Fibroblast of skin of abdomen (primary cell): ENCODE measurements at regions not wholly inside any gene's neighbourhood (a gene's known extent, or its start where the extent isn't known, plus 50 kb on each side); places are given as distances from the start of the nearest gene placed in this dataset.
"Not testable (repeated sequence)": the region's sequence is repeated elsewhere in the genome, so short reads cannot be mapped to it uniquely, and the experiment has no call there.

Experiments
- DNase-seq: peaks from one replicate; pipeline ENCODE4 v3.0.0-alpha.2; 2013

- peak; percentile 9 for DNase-seq
Observed at GRCh38 chr15:34650177-34650576, 66.7 kb upstream of the GOLGA8B start.

GRCh38 chr15:34648294-34648631 lies 64.8 kb upstream of the GOLGA8B start:
- no peak for DNase-seq

DNA sequence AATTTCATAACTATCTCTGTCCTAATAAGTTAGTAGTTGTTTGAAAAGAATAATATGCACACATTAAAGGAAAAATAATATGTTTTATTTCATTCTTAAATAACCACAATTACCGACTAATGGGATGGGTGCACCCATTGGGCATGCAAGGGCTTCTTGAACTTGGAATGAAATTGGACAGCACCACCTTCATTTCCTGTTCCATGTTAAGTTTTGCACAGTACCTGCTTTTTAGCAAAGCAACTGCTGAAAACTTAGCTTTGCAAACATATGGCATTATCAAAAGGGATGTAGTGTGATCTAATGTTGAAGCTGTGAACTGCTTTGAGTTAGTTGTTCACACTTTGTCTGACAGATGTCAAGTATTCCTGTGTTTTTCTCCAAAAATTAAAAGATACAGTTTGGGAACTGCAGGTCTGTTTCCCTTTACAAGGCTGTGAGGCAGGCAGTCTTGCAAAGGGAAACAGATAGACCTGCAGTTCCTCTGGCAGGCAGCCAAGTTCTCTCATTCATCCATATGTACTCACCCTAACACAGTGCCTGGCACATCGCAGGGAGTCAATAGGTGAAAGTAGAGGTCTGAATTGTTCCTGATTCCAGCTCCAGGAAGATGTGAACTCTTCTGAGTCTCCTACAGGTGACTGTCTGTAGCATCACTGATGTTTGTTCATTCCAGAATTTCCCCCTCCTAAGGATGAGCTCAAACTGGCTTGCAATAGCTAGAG lies 64.3 kb upstream of the GOLGA8B start:
- peak; percentile 2 for DNase-seq

DNA sequence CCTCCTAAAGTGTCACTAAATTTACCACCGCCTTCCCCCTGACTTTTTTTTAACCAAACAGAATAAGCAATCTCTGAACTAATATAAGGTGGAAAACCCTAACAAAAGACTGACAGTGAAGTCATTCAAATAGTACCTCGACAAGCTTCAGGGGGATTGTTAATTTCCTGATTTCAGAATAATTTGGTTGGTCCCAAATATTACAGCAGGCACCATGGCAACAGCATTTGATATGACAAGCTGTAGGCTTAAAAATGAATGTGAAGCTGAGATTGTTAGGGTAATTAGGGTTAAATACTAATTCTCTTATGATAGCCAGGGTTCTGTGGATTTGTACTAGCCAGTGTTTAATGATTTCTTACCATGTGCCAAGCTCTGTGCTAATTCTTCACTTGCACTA lies 63.5 kb upstream of the GOLGA8B start:
- DNase-seq, result no peak

- DNase-seq, result no peak
Observed at GRCh38 chr15:34644851-34645250, 61.4 kb upstream of the GOLGA8B start.

DNA sequence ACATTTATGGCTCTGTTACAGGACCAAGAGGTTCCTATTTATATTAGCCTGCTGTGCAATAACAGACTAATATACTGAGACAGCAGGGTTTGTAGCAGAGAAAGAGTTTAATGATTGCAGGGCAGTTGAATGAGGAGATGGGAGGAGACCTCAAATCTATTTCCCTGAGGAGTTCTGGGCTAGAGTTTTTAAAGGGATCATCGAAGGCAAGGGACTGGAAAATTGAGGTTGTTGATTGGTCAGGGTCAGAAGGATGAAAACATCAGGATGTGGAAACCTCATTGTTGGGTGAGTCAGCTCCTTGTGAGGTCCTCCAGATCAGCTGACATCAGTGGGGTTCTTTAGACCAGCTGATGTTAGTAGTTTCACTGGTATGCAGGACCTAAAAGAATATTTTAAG lies 60.6 kb upstream of the GOLGA8B start:
- peak; percentile 75 for DNase-seq

GRCh38 chr15:34642247-34642646 lies 58.8 kb upstream of the GOLGA8B start:
- DNase-seq, result no peak

DNA sequence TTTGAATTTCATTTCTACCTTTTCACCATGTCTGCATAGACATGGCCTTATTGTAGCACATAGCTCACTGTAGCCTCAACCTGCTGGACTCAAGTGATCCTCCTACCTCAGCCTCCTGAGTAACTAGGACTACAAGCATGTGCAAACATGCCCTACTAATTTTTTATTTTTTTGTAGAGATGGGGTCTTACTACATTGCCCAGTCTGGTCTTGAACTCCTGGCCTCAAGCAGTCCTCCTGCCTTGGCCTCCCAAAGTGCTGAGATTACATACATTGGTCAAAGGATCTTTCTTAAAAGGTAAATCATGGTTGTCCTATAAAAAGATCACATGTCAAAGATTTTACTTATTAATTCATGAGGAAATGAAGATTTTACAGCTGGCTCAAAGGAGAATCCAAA lies 57.2 kb upstream of the GOLGA8B start:
- no peak for DNase-seq

DNA sequence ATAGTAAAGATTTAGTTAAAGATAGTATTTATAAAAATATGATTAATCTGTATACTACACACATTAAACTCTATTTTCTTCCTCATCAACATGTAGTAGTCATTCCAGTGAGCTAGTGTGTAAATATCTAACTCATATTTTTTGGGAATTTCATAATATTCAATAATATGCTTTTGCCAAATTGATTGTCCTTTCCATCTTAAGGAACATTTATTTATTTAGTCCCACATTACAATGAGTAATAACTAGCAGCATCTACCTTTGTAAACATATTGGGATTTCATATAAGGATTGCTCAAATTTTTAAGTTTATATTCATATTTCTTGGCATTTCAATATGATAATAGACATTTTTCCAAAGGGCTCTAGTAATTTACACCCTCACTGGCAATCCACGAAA lies 53.9 kb upstream of the GOLGA8B start:
- DNase-seq, result no peak

DNA sequence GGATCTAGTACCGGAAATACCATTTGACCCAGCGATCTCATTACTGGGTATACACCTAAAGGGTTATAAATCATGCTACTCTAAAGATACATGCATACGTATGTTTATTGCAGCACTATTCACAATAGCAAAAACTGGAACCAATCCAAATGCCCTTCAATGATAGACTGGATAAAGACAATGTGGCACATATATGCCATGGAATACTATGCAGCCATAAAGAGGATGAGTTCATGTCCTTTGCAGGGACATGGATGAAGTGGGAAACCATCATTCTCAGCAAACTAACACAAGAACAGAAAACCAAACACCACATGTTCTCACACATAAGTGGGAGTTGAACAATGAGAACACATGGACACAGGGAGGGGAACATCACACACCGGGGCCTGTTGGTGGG lies 50.2 kb upstream of the GOLGA8B start:
- not testable (repeated sequence) for DNase-seq
